ENCODE measurements at regions not wholly inside any gene's neighbourhood (a gene's known extent, or its start where the extent isn't known, plus 50 kb on each side); places are given as distances from the start of the nearest gene placed in this dataset.
A peak's percentile ranks its signal among the peaks of the same experiment; 100 is the strongest.
"Not testable (repeated sequence)": the region's sequence is repeated elsewhere in the genome, so short reads cannot be mapped to it uniquely, and the experiment has no call there.

DNA sequence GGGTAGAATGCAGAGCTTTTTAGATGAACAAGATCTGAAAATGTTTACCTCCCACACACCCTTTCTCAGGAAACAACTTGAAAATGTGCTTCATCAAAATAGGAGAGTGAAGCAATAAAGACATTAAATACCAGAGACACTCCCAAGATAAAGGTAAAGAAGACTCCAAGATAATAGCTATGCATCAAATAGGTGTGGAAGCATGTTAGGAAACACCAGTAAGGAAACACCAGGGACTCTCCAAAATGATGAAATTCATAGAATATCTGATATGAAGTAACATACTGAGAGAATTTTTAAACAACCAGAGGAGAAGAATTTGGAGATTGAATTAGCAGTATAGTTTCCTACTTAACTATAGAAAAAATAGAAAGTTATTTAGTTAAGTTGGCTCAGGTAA is 57.0 kb downstream of the OR10A6 start:
- DNase-seq = no peak

DNA sequence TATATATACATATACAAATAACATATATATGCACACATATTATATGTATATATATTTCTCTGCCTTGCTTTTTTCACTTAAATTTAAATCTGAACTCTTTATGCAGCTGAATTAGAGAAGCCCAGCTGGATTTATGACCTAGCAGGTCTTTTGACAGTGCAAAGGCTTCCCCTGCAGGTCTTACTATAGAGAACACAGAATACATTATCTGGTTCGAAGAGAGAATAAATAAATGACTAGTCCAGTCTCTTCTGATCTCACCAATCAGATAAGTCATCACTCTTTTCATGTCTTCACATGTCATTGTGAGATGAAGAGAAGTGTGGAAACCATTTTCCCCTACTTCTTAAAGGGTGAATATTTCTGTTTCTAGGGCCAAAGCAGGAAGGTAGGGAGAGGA is 58.2 kb downstream of the OR10A6 start:
- no peak for DNase-seq

DNA sequence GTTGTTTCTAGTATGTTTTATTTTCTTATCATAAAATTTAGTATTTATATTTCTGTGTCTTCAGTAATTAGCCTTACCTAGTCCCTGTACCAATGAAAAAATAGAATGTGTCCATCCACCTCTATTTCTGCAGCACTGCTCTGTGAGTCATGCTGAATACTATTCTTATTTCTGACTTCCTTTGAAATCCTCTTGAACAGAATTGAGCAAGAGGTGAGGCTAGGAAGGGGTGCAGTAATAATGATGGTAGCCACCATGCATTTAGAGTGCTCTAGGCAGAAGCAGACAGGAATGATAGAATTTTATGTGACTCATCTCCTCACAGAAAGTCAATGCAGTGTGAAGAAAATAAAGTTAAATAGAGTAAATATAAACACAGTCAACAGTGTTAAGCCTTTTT is 60.0 kb downstream of the OR10A6 start:
- no peak for DNase-seq

DNA sequence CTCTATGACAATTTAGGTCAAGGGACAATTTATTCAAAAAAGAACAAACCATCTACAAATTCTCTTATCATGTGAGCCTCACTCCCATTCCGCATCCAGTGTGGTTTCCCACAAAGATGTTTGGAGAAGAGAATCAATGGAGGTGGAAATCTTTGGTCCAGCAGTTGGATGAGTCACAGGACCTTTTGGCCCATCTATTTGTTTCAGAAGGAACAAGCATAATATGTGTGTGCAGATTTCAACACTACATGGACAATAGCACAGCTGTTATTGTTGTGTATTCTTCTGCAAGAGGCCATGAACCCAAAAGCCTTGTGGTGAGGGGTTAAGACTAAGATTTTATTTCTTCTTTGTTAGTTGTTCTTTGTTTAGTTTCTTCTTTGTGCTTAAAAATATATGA is 61.6 kb downstream of the OR10A6 start:
- no peak for DNase-seq

DNA sequence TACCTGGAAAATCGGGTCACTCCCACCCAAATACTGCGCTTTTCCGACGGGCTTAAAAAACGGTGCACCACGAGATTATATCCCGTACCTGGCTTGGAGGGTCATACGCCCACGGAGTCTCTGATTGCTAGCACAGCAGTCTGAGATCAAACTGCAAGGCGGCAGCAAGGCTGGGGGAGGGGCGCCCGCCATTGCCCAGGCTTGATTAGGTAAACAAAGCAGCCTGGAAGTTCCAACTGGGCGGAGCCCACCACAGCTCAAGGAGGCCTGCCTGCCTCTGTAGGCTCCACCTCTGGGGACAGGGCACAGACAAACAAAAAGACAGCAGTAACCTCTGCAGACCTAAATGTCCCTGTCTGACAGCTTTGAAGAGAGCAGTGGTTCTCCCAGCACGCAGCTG is 64.5 kb upstream of the OR5P2 start:
- not testable (repeated sequence) for DNase-seq

DNA sequence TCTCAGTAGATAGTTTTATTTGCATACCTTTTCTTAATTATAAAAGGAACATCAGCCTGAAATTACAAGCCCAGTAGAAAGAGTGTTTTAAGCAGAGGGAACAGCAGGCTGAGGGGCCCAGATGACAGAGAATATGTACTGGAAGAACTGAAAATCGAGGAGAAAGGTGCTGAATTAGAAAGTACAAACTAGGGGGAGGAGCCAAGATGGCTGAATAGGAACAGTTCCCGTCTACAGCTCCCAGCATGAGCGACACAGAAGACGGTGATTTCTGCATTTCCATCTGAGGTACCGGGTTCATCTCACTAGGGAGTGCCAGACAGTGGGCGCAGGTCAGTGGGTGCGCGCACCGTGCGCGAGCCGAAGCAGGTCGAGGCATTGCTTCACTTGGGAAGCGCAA is 64.1 kb upstream of the OR5P2 start:
- DNase-seq = not testable (repeated sequence)

DNA sequence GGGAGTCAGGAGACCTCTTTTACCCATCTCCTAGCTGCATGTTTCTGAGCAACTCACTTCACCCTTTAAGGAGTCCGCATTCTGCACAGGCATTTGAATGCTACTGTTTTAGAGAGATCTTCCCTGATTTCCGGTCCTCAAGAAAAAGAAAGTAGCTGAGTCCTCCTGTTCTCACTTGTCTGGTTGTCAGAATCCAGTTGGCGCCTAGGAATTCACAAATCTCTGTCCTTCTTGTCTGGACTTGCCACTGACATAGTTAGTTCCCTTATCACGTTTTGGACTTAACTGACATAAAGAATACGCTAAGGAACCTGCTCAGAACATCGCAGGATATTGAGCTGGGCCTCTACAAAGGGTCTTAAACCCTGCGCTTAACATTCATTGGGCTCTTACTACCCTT is 61.3 kb upstream of the OR5P2 start:
- no peak for DNase-seq

DNA sequence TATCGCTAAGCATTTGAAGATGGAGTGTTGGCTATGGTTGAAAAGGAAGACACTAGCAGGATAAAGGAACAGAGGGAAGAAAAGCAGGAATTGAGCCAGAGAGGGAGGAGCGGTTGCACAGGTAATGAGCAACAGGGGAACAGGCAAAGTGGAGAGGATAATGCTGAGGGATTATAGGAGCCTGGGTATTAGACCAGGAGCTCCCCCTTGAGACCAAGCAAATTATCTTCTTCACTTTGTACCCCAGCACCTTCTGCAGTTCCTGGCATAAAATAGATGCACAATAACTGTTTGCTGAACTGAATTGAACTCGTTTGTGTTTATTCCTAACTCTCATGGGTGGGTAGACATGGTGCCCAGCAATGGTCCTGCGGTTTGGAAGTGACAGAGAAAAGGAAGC is 54.6 kb upstream of the OR5P2 start:
- peak; percentile 79 for DNase-seq

DNA sequence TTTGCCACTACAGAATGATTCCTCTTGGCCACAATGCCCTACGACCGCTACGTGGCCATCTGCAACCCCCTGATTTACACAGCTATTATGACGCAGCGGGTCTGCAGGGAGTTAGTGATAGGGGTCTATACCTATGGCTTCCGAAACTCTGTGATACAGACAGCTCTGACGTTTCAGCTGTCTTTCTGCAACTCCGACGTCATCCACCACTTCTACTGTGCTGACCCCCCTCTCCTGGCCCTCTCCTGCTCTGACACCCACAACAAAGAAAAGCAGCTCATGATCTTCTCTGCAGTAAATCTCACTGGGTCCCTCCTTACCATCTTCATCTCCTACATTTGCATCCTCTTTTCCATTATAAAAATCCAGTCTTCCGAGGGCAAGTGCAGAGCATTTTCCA is 52.3 kb upstream of the OR5P2 start:
- DNase-seq = peak; percentile 39

Data from NCI-H82 (cell line).